HepG2 (cell line): ENCODE measurements at regions not wholly inside any gene's neighbourhood (a gene's known extent, or its start where the extent isn't known, plus 50 kb on each side); places are given as distances from the start of the nearest gene placed in this dataset.

Experiments
- AHDC1 ChIP-seq: sonication (generic); formaldehyde crosslinking; IDR thresholded peaks from 2 replicates; pipeline ENCODE4 v1.5.1; 2020; ENCODE audit warnings: mild to moderate bottlenecking, missing genetic modification reagents, borderline replicate concordance
- AHR ChIP-seq: IDR thresholded peaks from 2 replicates; pipeline ENCODE4 v1.6.1; 2018; ENCODE audit warnings: missing genetic modification reagents, missing compliant biosample characterization
- AKAP8 ChIP-seq: sonication (generic); formaldehyde crosslinking; IDR thresholded peaks from 2 replicates; pipeline ENCODE4 v1.5.1; 2020; ENCODE audit warnings: mild to moderate bottlenecking, missing genetic modification reagents
- BRF2 ChIP-seq: sonication (generic); formaldehyde crosslinking; IDR thresholded peaks from 2 replicates; pipeline ENCODE4 v1.8.1; 2022; ENCODE audit warnings: mild to moderate bottlenecking, missing genetic modification reagents
- CC2D1A ChIP-seq: sonication (generic); formaldehyde crosslinking; IDR thresholded peaks from 2 replicates; pipeline ENCODE4 v1.8.1; 2023; ENCODE audit warnings: mild to moderate bottlenecking, missing genetic modification reagents
- GATA4 ChIP-seq: sonication (generic); IDR thresholded peaks from 2 replicates; pipeline ENCODE4 v1.6.1; 2016; ENCODE audit warnings: antibody characterized with exemption, low read depth, borderline replicate concordance
- HMG20B ChIP-seq: conservative IDR thresholded peaks from 2 replicates; pipeline ENCODE4 v1.6.1; 2016; ENCODE audit warnings: missing genetic modification reagents, missing compliant biosample characterization
- KDM5B ChIP-seq: sonication (generic); formaldehyde crosslinking; IDR thresholded peaks from 2 replicates; pipeline ENCODE4 v1.4.0; 2020; ENCODE audit warnings: missing genetic modification reagents, mild to moderate bottlenecking, borderline replicate concordance
- TBX2 ChIP-seq: sonication (generic); formaldehyde crosslinking; IDR thresholded peaks from 2 replicates; pipeline ENCODE4 v1.5.0; 2020; ENCODE audit warnings: missing genetic modification reagents, mild to moderate bottlenecking, borderline replicate concordance
- TFDP1 ChIP-seq: IDR thresholded peaks from 2 replicates; pipeline ENCODE4 v1.6.1; 2016; ENCODE audit warnings: missing compliant biosample characterization, missing genetic modification reagents, borderline replicate concordance
- THAP8 ChIP-seq: sonication (generic); formaldehyde crosslinking; IDR thresholded peaks from 2 replicates; pipeline ENCODE4 v1.5.1; 2020; ENCODE audit warnings: missing genetic modification reagents, mild to moderate bottlenecking, borderline replicate concordance
- ZHX1 ChIP-seq: sonication (generic); formaldehyde crosslinking; IDR thresholded peaks from 2 replicates; pipeline ENCODE4 v1.8.1; 2022; ENCODE audit warnings: low read depth, mild to moderate bottlenecking, missing genetic modification reagents
- ZNF430 ChIP-seq: sonication (generic); formaldehyde crosslinking; IDR thresholded peaks from 2 replicates; pipeline ENCODE4 v1.9.0; 2021; ENCODE audit warnings: mild to moderate bottlenecking, missing genetic modification reagents
- ZNF605 ChIP-seq: sonication (generic); formaldehyde crosslinking; IDR thresholded peaks from 2 replicates; pipeline ENCODE4 v1.8.0; 2022; ENCODE audit warnings: mild to moderate bottlenecking, missing genetic modification reagents
- ZNF652 ChIP-seq: IDR thresholded peaks from 2 replicates; pipeline ENCODE4 v1.6.1; 2016; ENCODE audit warnings: low read depth, borderline replicate concordance
- ZNF720 ChIP-seq: sonication (generic); formaldehyde crosslinking; IDR thresholded peaks from 2 replicates; pipeline ENCODE4 v1.4.0; 2020; ENCODE audit warnings: missing genetic modification reagents
- ZNF776 ChIP-seq: sonication (generic); formaldehyde crosslinking; IDR thresholded peaks from 2 replicates; pipeline ENCODE4 v1.4.0; 2020; ENCODE audit warnings: mild to moderate bottlenecking, missing genetic modification reagents
- ZNF788 ChIP-seq: sonication (generic); formaldehyde crosslinking; IDR thresholded peaks from 2 replicates; pipeline ENCODE4 v1.5.0; 2020; ENCODE audit warnings: mild to moderate bottlenecking, missing genetic modification reagents, borderline replicate concordance
- ZNF792 ChIP-seq: IDR thresholded peaks from 2 replicates; pipeline ENCODE4 v1.6.1; 2016

- TF ChIP-seq AHDC1 (no peak), GATA4 (no peak), AKAP8 (CRISPR knock-in tag) (no peak), CC2D1A (CRISPR knock-in tag) (no peak), ZNF720 (no peak), TBX2 (peak; percentile 64; the same call in 1 of the 2 replicates), TFDP1 (peak; percentile 68; the same call in 1 of the 2 replicates), ZNF605 (CRISPR knock-in tag) (peak; percentile 82), BRF2 (CRISPR knock-in tag) (no peak), HMG20B (CRISPR knock-in tag) (no peak), KDM5B (CRISPR knock-in tag) (peak; percentile 75; the same call in 1 of the 2 replicates), ZNF776 (CRISPR knock-in tag) (no peak), ZHX1 (no peak), ZNF788 (CRISPR knock-in tag) (peak; percentile 53; the same call in 1 of the 2 replicates), AHR (CRISPR knock-in tag) (no peak), THAP8 (no peak), ZNF652 (no peak), ZNF792 (no peak), ZNF430 (0 out of 2 replicates have a peak, but pooled peaks have one; percentile 38)
Observed at GRCh38 chr3:72568083-72568482, 280.2 kb downstream of the SHQ1 start (continued).
